ENCODE measurements at regions not wholly inside any gene's neighbourhood (a gene's known extent, or its start where the extent isn't known, plus 50 kb on each side); places are given as distances from the start of the nearest gene placed in this dataset.
A peak's percentile ranks its signal among the peaks of the same experiment; 100 is the strongest.

- Histone ChIP-seq H3K27ac (no peak overlapping the region), H3K4me1 (replicated peaks) (no peaks in the 10 kb centered on the region), H3K27me3 (replicated peaks; ENCODE audit: insufficient read depth) (no peaks in the 10 kb centered on the region), H3K9me3 (no peaks in the 10 kb centered on the region), H3K4me3 (no peak overlapping the region), H3K36me3 (no peaks in the 10 kb centered on the region)
- 26% methylated on average over 1 of the region's 1 CpG for WGBS
- DNase-seq (ENCODE audit: low spot score) = peak; percentile 20
- TF ChIP-seq, protein P1, sequence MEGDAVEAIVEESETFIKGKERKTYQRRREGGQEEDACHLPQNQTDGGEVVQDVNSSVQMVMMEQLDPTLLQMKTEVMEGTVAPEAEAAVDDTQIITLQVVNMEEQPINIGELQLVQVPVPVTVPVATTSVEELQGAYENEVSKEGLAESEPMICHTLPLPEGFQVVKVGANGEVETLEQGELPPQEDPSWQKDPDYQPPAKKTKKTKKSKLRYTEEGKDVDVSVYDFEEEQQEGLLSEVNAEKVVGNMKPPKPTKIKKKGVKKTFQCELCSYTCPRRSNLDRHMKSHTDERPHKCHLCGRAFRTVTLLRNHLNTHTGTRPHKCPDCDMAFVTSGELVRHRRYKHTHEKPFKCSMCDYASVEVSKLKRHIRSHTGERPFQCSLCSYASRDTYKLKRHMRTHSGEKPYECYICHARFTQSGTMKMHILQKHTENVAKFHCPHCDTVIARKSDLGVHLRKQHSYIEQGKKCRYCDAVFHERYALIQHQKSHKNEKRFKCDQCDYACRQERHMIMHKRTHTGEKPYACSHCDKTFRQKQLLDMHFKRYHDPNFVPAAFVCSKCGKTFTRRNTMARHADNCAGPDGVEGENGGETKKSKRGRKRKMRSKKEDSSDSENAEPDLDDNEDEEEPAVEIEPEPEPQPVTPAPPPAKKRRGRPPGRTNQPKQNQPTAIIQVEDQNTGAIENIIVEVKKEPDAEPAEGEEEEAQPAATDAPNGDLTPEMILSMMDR (IDR thresholded peaks at IDR 0.05) = no peak
- no peak for TF ChIP-seq POLR2AphosphoS5 (IDR thresholded peaks at IDR 0.05)
- no peak for TF ChIP-seq POLR2A (IDR thresholded peaks at IDR 0.05)
- intact Hi-C loops (cut with DNase I) = no loop called here
Measured at GRCh38 chr13:36526897-36527296, 94.6 kb downstream of the CCNA1 start.

- H3K4me1 ChIP-seq (replicated peaks) = no peaks in the 10 kb centered on the region
- H3K9me3 ChIP-seq = no peaks in the 10 kb centered on the region
- 60% methylated on average over 8 of the region's 8 CpGs for WGBS
- no peak overlapping the region for H3K4me3 ChIP-seq
- H3K27me3 ChIP-seq (replicated peaks; ENCODE audit: insufficient read depth) = no peaks in the 10 kb centered on the region
- intact Hi-C loops (cut with DNase I) = no loop called here
- DNase-seq (ENCODE audit: low spot score) = no peak
- TF ChIP-seq POLR2AphosphoS5 (IDR thresholded peaks at IDR 0.05) = no peak
- TF ChIP-seq POLR2A (IDR thresholded peaks at IDR 0.05) = no peak
- TF ChIP-seq, protein P1 (IDR thresholded peaks at IDR 0.05) = no peak
- H3K36me3 ChIP-seq = no peaks in the 10 kb centered on the region
- no peak overlapping the region for H3K27ac ChIP-seq
Measured at GRCh38 chr13:36528105-36528504, 95.8 kb downstream of the CCNA1 start.

- H3K9me3 ChIP-seq = no peaks in the 10 kb centered on the region
- 29% methylated on average over 4 of the region's 4 CpGs for WGBS
- H3K27me3 ChIP-seq (replicated peaks; ENCODE audit: insufficient read depth) = no peaks in the 10 kb centered on the region
- no peaks in the 10 kb centered on the region for H3K36me3 ChIP-seq
- no peaks in the 10 kb centered on the region for H3K4me1 ChIP-seq (replicated peaks)
- no peak overlapping the region for H3K4me3 ChIP-seq
- DNase-seq (ENCODE audit: low spot score) = peak; percentile 70
- TF ChIP-seq, protein P1 (IDR thresholded peaks at IDR 0.05) = no peak
- peak; percentile 66 for TF ChIP-seq POLR2AphosphoS5 (IDR thresholded peaks at IDR 0.05)
- no peak for TF ChIP-seq POLR2A (IDR thresholded peaks at IDR 0.05)
- intact Hi-C loops (cut with DNase I) = no loop called here
- no peak overlapping the region for H3K27ac ChIP-seq
Measured at GRCh38 chr13:36530050-36530789, 97.9 kb downstream of the CCNA1 start.

DNA sequence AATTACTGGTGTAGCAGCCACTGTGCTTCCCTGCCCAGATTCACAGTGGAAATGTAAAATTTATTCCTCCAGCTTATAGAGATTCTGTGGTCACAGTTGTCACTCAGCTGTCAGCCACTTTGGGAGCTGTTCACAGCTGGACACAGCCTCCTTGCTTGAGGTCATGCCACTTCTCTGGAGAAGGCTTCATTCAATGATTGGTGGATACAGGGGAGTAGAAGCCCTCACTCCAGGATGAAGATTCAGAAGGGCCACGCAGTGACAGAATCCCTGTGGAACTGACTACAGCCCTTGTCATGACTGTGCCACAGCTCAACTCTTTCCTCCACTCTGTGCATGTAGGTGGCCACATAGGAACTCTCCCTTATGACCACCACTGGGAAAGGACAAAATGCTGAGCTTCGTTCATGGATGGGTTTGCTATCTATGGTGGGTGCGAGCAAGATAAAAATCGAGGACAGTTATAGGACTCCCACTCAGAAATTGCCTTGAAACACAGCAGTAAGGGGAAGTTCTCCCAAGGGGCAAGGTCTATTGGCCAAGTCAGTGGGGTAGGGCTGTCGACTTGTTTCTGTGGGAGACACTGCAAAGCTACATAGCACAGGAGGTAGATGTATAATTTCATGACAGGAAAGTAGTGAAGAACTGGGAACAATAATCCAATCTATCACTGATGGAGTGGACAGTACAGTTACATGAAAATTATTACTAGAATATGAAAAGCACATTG, 98.7 kb downstream of the CCNA1 start:
- no peak overlapping the region for H3K4me3 ChIP-seq
- no peaks in the 10 kb centered on the region for H3K4me1 ChIP-seq (replicated peaks)
- no peak overlapping the region for H3K27ac ChIP-seq
- H3K36me3 ChIP-seq = no peaks in the 10 kb centered on the region
- no peaks in the 10 kb centered on the region for H3K27me3 ChIP-seq (replicated peaks; ENCODE audit: insufficient read depth)
- 94% methylated on average over 5 of the region's 5 CpGs for WGBS
- no peak for DNase-seq (ENCODE audit: low spot score)
- no peaks in the 10 kb centered on the region for H3K9me3 ChIP-seq
- intact Hi-C loops (cut with DNase I) = no loop called here
- no peak for TF ChIP-seq POLR2A (IDR thresholded peaks at IDR 0.05)
- no peak for TF ChIP-seq POLR2AphosphoS5 (IDR thresholded peaks at IDR 0.05)
- TF ChIP-seq, protein P1 (IDR thresholded peaks at IDR 0.05) = no peak
